Body of pancreas (tissue), 4 donors: ENCODE measurements at regions not wholly inside any gene's neighbourhood (a gene's known extent, or its start where the extent isn't known, plus 50 kb on each side); places are given as distances from the start of the nearest gene placed in this dataset.

Experiments used
- CTCF ChIP-seq, 7 experiments: fragments of 450-650 bp in 4 of 7; fragments of 200-600 bp in 3 of 7; sonication (generic) in 3 of 7; IDR thresholded peaks; one replicate each; pipeline ENCODE4 v1.5.1; 2016 to 2019; ENCODE audit warnings: antibody characterized with exemption in 7 of 7
- POLR2A ChIP-seq, 3 donors: fragments of 450-650 bp; IDR thresholded peaks; one replicate each; pipeline ENCODE4 v1.6.1; 2016; ENCODE audit warnings: antibody characterized with exemption in 3 of 3, mild to moderate bottlenecking in 2 of 3

DNA sequence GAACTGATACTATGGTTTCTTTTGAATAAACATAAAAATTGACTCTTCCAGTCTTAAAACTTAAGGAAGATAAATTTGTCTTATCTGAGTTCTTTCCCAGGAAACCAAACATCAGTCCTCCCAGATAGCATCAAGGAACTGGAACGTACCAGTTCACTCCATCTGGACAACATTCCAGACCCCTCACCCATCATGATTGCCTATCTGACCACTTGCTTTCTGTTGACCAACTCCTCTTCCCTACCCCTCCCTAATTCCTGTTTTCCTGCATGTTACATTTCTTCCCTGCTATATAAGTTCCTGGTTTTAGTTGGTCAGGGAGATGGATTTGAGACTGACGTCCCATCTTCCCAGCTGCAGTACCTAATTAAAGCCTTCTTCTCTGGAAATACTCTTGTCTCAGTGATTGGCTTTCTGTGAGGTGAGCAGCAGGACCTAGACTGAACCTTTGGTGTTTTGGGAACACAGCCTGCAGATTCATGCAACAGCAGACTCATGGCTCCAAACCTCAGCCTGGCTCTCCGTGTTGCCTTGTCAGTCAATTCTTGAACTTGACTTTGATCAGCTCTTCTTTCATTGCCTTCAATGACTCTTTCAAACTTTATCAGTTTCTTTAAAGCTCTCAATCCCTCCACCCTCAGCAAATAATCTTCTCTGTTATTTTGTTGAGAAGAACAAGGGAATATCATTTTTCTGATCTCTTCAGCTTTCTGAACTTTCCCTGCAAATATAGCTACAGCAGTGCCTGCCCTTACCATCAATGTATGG, 123.6 kb downstream of the RPL22L1 start:
- no peak for TF ChIP-seq CTCF (IDR thresholded peaks at IDR 0.05)
- no peak for TF ChIP-seq POLR2A (IDR thresholded peaks at IDR 0.05)
